MM.1S (cell line): ENCODE measurements at regions not wholly inside any gene's neighbourhood (a gene's known extent, or its start where the extent isn't known, plus 50 kb on each side); places are given as distances from the start of the nearest gene placed in this dataset.

Experiments used
- DNase-seq: peaks from one replicate; pipeline ENCODE4 v3.0.0-alpha.2; 2015
- H2AFZ ChIP-seq: fragments of 300-600 bp; sonication (generic); 2 replicates; pipeline ENCODE4 v1.6.0; 2016; ENCODE audit warnings: antibody characterized with exemption, low read length
- H3F3A ChIP-seq: fragments of 300-600 bp; sonication (generic); 2 replicates; pipeline ENCODE4 v1.6.1; 2016; ENCODE audit warnings: mild to moderate bottlenecking, antibody characterized with exemption, low read length, moderate library complexity, mixed read lengths; ENCODE audit not compliant: insufficient read depth
- H3K27ac ChIP-seq: fragments of 300-600 bp; sonication (generic); 2 replicates; pipeline ENCODE4 v1.5.1; 2016; ENCODE audit warnings: mild to moderate bottlenecking, low read length
- H3K27me3 ChIP-seq: fragments of 300-600 bp; sonication (generic); replicated peaks from 2 replicates; pipeline ENCODE4 v1.6.0; 2016; ENCODE audit warnings: low read length; ENCODE audit not compliant: insufficient read depth
- H3K36me3 ChIP-seq: fragments of 300-600 bp; sonication (generic); replicated peaks from 2 replicates; pipeline ENCODE4 v1.6.1; 2016; ENCODE audit warnings: mild to moderate bottlenecking, low read length, mixed read lengths; ENCODE audit not compliant: insufficient read depth
- H3K4me1 ChIP-seq: fragments of 300-600 bp; sonication (generic); 2 replicates; pipeline ENCODE4 v1.6.1; 2016; ENCODE audit warnings: low read length, mixed read lengths
- H3K4me2 ChIP-seq: fragments of 300-600 bp; sonication (generic); 2 replicates; pipeline ENCODE4 v1.6.0; 2016; ENCODE audit warnings: low read depth, low read length
- H3K4me3 ChIP-seq: fragments of 300-600 bp; sonication (generic); 2 replicates; pipeline ENCODE4 v1.5.1; 2016; ENCODE audit warnings: low read length, mixed read lengths
- H3K79me2 ChIP-seq: fragments of 300-600 bp; sonication (generic); 2 replicates; pipeline ENCODE4 v1.6.1; 2016; ENCODE audit warnings: mixed run types, low read length, mixed read lengths
- H3K9ac ChIP-seq: fragments of 300-600 bp; sonication (generic); 2 replicates; pipeline ENCODE4 v1.6.1; 2016; ENCODE audit warnings: low read length, mixed read lengths
- H3K9me2 ChIP-seq: fragments of 300-600 bp; sonication (generic); replicated peaks from 2 replicates; pipeline ENCODE4 v1.6.1; 2016; ENCODE audit warnings: mild to moderate bottlenecking, low read length, mixed read lengths; ENCODE audit not compliant: insufficient read depth
- H3K9me3 ChIP-seq: fragments of 300-600 bp; sonication (generic); replicated peaks from 2 replicates; pipeline ENCODE4 v1.6.1; 2016; ENCODE audit warnings: mild to moderate bottlenecking, low read length, mixed read lengths; ENCODE audit not compliant: insufficient read depth
- H4K20me1 ChIP-seq: fragments of 300-600 bp; sonication (generic); 2 replicates; pipeline ENCODE4 v1.6.1; 2016; ENCODE audit warnings: mild to moderate bottlenecking, low read length, moderate library complexity, mixed read lengths; ENCODE audit not compliant: insufficient read depth
- CTCF ChIP-seq: fragments of 300-600 bp; sonication (generic); IDR thresholded peaks from 2 replicates; pipeline ENCODE4 v1.5.1; 2016; ENCODE audit warnings: antibody characterized with exemption, low read length, mixed read lengths
- EZH2 ChIP-seq: fragments of 300-600 bp; sonication (generic); optimal IDR thresholded peaks from 2 replicates; pipeline ENCODE3; 2017; ENCODE audit warnings: low read depth, mild to moderate bottlenecking, antibody characterized with exemption, low read length, mixed read lengths
- EZH2phosphoT487 ChIP-seq: fragments of 300-600 bp; sonication (generic); IDR thresholded peaks from 2 replicates; pipeline ENCODE4 v1.6.1; 2018; ENCODE audit warnings: antibody characterized with exemption, low read length

GRCh38 chr21:26752849-26753248 lies 92.4 kb downstream of the ADAMTS1 start:
- no peaks in the 10 kb centered on the region for H3F3A ChIP-seq
- no peaks in the 10 kb centered on the region for H4K20me1 ChIP-seq
- no peak overlapping the region for H3K9ac ChIP-seq
- TF ChIP-seq EZH2phosphoT487 (no peak), EZH2 (no peak), CTCF (no peak)
- no peaks in the 10 kb centered on the region for H3K27me3 ChIP-seq
- H3K36me3 ChIP-seq: no peaks in the 10 kb centered on the region
- no peak for DNase-seq
- H3K4me2 ChIP-seq: no peak overlapping the region
- no peaks in the 10 kb centered on the region for H3K79me2 ChIP-seq
- no peaks in the 10 kb centered on the region for H3K9me3 ChIP-seq
- H3K4me1 ChIP-seq: no peaks in the 10 kb centered on the region
- no peak overlapping the region for H2AFZ ChIP-seq
- H3K4me3 ChIP-seq: no peak overlapping the region
- no peak overlapping the region for H3K27ac ChIP-seq
- H3K9me2 ChIP-seq: no peaks in the 10 kb centered on the region

GRCh38 chr21:26751305-26751704 lies 93.9 kb downstream of the ADAMTS1 start:
- Histone ChIP-seq H3K9me2 (no peaks in the 10 kb centered on the region), H2AFZ (no peak overlapping the region), H3K27me3 (no peaks in the 10 kb centered on the region), H3K9me3 (no peaks in the 10 kb centered on the region), H4K20me1 (no peaks in the 10 kb centered on the region), H3F3A (no peaks in the 10 kb centered on the region), H3K36me3 (no peaks in the 10 kb centered on the region), H3K79me2 (no peaks in the 10 kb centered on the region), H3K9ac (no peak overlapping the region), H3K27ac (no peak overlapping the region), H3K4me1 (no peaks in the 10 kb centered on the region), H3K4me3 (no peak overlapping the region), H3K4me2 (no peak overlapping the region)
- DNase-seq: no peak
- TF ChIP-seq EZH2phosphoT487: no peak
- TF ChIP-seq EZH2: no peak
- no peak for TF ChIP-seq CTCF

GRCh38 chr21:26748066-26748465 lies 97.1 kb downstream of the ADAMTS1 start:
- Histone ChIP-seq H3K4me3 (no peak overlapping the region), H3K4me1 (no peaks in the 10 kb centered on the region), H3K27me3 (no peaks in the 10 kb centered on the region), H3K79me2 (no peaks in the 10 kb centered on the region), H2AFZ (no peak overlapping the region), H3K9ac (no peak overlapping the region), H4K20me1 (no peaks in the 10 kb centered on the region), H3K36me3 (no peaks in the 10 kb centered on the region), H3K9me3 (no peaks in the 10 kb centered on the region), H3K4me2 (no peak overlapping the region), H3K9me2 (no peaks in the 10 kb centered on the region), H3F3A (no peaks in the 10 kb centered on the region), H3K27ac (no peak overlapping the region)
- TF ChIP-seq EZH2 (no peak), EZH2phosphoT487 (no peak), CTCF (no peak)
- no peak for DNase-seq
